Activated CD8-positive, alpha-beta memory T cell treated with anti-CD3 and anti-CD28 coated beads for 36 hours (primary cell): ENCODE measurements at regions not wholly inside any gene's neighbourhood (a gene's known extent, or its start where the extent isn't known, plus 50 kb on each side); places are given as distances from the start of the nearest gene placed in this dataset.
"Not testable (repeated sequence)": the region's sequence is repeated elsewhere in the genome, so short reads cannot be mapped to it uniquely, and the experiment has no call there.

Experiments
- CTCF ChIA-PET: fragments of 350-600 bp; sonication (Branson Sonifier 250); formaldehyde crosslinking; loops from one replicate; lab custom pipeline; 2021; ENCODE audit warnings: antibody characterized with exemption; lab: Charles Lee
- POLR2A ChIA-PET: fragments of 350-600 bp; sonication (Branson Sonifier 250); formaldehyde crosslinking; loops from one replicate; lab custom pipeline; 2021; ENCODE audit warnings: antibody characterized with exemption; lab: Charles Lee

DNA sequence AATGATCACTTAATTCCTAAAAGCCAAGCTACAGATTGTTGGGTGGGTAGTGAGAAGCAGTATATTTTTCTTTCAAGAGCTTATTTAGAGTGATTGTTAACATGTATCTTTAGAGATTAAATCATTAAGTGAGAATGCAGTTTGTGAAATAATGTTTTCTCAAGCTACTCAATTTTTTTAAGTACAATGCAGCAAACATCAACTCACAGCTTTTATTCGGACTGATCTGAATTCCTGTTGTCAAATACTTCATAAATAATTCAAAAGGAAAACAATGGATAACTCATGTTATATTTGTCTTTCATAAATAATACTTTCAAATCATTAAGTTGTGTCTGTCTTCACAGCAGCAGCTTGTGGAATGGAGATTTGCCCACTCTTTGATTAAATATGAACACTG is 271.1 kb upstream of the DEPDC1 start:
- ChIA-PET POLR2A (no interaction called here), CTCF (no interaction called here)

DNA sequence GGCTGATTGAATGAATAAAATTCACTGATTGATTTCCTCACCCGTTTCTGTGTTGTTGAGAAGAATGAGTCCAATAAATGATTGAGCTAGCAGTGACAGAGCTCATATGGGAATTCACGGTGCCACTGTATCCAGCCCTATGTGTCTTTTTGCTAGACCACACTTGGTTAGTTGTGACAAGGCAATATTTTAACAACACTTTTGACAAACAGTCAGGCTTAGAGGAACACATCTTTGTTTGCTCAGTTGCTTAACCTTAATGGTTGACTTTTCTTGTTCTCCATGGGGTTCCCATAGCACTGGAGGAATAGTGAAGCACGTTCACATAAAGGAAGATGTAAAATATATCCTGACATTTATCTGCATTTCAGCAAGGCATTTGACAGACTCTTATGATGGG is 273.9 kb upstream of the DEPDC1 start:
- POLR2A ChIA-PET: no interaction called here
- CTCF ChIA-PET: no interaction called here

DNA sequence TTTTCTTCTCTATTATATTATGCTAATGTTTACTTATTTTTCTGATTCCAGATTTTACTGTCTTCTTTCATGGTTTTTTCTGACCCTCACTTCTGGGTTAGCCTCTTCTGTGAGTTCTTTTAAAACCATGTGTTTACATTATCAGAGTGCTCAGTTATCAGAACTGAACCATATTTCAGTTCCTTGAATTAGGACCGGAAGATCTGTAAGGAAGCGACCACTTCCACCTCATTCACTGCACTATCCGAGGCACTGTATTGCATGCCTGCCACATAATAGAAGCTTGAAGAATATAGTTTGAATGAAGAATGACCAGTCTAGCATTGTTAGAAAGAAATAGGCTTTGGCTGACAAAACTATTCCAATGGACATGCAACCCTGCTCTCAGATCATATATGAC is 281.0 kb upstream of the DEPDC1 start:
- POLR2A ChIA-PET: no interaction called here
- CTCF ChIA-PET: no interaction called here

DNA sequence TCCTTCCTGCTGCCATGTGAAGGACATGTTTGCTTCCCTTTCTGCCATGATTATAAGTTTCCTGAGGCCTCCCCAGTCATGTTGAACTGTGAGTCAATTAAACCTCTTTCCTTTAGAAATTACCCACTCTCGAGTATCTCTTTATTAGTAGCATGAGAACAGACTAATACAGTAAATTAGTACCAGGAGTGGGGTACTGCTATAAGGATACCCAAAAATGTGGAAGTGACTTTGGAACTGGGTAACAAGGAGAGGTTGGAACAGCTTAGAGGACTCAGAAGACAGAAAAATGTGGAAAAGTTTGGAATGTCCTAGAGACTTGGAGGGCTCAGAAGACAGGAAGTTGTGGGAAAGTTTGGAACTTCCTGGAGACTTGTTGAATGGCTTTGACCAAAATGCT is 283.0 kb upstream of the DEPDC1 start:
- CTCF ChIA-PET: not testable (repeated sequence)

DNA sequence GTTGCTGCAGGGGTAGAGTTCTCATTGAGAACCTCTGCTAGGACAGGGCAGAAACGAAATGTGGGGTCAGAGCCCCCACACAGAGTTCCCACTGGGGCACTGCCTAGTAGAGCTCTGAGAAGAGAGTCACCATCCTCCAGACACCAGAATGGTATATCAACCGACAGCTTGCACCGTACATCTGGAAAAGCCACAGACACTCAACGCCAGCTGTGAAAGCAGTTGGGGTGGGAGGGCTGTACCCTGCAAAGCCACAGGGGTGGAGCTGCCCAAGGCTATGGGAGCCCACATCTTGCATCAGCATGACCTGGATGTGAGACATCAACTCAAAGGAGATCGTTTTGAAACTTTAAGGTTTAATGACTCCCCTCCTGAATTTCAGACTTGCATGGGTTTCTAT is 284.0 kb upstream of the DEPDC1 start:
- POLR2A ChIA-PET: no interaction called here
- CTCF ChIA-PET: no interaction called here

More for the DNA sequence above, 283.0 kb upstream of the DEPDC1 start:
- POLR2A ChIA-PET: not testable (repeated sequence)

DNA sequence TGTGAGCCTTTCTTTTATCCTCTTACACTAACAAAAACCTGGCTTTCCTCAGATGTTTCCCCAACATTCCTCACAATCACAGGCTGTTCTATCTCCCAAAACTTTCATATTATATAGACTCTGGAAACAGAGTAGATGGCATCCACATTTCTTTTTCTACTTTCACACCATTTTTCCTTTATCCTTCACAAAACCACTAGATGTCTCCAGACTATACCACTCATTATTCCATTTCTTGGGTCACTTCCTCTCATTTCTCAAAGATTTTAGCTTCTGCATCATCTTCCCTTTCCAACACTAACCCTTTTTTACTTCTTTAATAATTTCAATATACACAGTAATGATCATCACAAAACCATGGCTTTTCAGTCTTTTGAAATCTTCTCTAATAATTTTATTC is 286.0 kb upstream of the DEPDC1 start:
- ChIA-PET POLR2A (no interaction called here), CTCF (no interaction called here)

DNA sequence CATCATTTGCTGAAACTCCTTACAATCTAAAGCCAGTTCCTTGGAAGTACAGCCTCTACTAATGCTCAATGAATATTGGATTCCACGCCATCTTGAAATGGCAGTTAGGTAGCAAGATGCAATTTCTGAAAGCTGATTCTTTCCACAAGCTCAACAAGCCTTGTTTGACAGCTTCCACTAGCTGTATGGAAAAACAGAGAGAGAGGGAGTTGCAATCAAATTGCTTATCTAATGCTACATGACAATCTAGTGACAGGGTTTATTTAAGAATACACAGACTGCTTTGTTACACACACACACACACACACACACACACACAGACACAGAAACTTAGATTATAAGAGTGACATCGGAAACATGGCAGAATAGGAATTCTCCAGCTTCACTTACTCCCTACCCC is 288.4 kb upstream of the DEPDC1 start:
- CTCF ChIA-PET: no interaction called here

DNA sequence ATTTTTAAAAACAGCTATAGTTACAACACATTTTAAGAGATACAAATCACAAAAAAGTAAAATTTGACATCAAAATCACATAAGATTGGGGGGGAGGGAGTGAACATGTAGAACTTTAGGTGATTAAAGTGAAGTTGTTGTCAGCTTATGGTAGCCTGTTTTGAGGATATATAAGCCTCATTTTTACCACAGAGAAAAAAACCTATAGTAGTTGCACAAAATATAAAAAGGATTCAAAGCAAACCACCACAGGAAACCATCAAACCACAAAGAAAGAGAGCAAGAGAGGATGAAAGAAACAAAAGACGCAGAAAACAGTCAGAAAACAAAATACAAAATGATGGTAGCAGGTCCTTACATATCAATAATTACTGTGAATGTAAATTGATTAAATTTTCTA is 291.9 kb upstream of the DEPDC1 start:
- ChIA-PET POLR2A (no interaction called here), CTCF (no interaction called here)

More for the DNA sequence above, 288.4 kb upstream of the DEPDC1 start:
- POLR2A ChIA-PET: no interaction called here

DNA sequence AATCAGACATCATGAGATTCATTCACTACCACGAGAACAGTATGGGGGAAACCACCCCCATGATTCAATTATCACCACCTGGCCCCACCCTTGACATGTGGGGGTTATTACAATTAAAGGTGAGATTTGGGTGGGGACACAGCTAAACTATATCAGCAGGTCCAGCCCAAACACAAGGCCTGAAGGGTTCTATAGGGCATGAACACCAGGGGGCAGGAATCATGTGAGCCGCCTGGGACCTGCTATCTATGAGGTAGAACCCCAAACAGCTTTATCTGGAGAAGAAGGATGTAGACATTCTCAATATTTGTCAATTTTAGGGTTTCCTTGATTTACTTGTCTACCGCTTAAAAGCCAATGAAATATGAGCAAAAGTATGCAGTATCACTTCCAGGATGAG is 294.9 kb upstream of the DEPDC1 start:
- ChIA-PET CTCF (no interaction called here), POLR2A (no interaction called here)

DNA sequence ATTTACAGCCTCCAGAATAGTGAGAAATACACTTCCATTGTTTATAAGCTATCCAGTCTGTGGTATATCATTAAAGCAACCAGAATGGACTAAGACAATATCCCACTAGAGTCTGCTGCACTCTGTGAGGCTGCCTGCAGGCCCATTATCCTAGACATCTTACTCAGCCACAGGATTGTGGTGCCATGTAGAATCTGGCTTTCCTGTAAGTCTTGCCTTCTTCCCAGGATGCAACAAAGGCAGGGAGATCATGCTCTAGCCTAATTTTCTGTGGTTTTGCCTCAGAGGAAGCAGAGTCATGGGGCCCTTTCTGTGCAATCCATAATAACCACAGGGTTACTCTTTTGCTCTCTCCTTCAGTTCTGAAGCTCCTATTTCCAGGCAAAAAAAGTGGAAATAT is 299.1 kb upstream of the DEPDC1 start:
- CTCF ChIA-PET: no interaction called here
- POLR2A ChIA-PET: no interaction called here

DNA sequence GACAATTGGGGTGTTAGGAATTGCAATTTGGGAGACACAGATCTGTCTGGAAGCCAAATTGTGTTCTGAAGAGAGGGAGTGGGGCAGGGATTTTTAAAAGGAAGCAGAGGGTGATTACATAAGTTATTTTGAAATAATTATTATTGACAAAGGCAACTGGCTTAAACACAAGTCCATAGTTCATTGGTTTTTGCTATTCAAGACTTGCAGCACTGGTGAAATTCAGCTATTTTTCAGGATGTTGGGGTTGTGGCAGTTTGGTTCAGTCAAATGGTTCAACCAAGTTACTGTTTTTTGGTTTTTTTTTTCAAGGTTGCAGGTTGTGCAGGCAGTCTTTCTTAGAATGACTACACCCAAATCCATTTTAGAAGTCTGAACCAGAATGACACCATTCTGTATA is 300.0 kb upstream of the DEPDC1 start:
- ChIA-PET CTCF (no interaction called here), POLR2A (no interaction called here)

DNA sequence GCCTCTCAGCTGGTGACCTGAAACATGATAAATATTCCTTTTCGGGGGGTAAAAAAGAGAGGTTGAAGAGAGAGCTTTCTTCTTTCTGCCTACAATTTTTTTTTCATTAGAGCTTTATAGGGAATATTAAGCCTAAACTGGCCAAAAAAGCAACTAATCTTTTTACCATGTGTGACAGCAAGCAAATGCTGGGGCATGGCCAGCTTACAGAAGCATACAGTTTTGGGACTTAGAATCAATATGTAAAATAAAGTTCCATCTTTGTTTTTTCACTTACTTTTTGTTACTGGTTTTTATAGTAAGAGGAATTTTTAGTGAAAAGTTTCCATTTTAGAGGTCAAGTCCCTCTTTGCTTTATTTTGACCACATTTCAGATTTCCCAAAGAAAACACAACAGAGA is 301.2 kb upstream of the DEPDC1 start:
- POLR2A ChIA-PET: no interaction called here
- CTCF ChIA-PET: no interaction called here

DNA sequence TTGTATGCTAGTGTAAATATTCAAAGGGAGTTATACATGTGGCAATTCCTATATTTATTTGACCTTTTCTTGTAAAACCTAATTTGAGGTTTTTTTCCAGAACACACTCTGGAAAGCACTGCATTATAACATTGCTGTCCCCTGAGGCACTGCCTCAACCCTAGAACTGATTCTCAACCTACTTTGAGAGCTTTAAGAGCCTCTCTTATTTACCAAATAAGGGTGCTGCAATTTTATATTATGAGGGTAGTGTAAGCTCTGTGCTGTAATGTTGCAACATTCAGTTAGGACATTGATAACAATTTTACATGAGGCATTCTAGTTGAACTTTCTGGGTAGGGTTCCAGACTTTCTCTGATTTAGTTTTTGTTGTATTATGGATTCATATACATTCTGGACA is 302.2 kb upstream of the DEPDC1 start:
- CTCF ChIA-PET: no interaction called here

DNA sequence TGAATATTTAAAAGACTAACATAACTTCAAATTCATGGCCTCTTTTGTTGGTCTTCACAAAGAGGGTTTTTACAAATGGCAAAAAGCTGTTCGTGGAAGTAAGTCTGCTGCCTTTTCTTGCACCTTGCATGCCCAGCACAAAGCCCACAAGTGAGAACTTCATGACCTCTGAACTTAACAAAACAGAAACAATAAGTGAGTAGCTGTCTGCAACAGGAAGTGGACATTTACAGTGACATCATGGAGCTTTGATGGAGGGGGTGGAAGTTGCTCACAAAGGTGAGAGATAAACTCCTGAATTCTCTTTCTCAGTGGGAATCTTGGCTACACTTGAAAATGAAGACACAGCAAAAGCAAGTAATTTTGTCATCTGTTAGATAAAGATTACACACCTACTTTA is 303.3 kb upstream of the DEPDC1 start:
- ChIA-PET POLR2A (no interaction called here), CTCF (no interaction called here)

More for the DNA sequence above, 302.2 kb upstream of the DEPDC1 start:
- POLR2A ChIA-PET: no interaction called here

DNA sequence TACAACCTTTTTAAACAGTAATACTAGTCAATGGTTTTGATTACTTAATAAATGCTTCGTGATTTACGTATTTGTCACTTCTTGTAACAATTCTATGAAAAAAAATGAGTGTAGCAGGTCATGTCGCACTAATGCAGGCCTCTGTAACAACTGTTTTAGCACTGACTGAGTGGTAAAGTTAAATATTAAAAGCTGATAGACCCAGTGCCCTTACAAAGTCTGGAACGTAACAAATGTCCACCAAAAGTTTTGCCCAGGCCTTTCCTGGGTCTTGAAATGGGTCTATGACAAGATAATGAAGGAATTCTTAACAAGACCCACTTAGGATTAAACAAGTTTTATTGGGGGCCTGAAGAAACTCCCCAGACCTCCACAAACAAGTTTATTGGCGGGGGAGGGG is 304.6 kb upstream of the DEPDC1 start:
- POLR2A ChIA-PET: no interaction called here
- CTCF ChIA-PET: no interaction called here

DNA sequence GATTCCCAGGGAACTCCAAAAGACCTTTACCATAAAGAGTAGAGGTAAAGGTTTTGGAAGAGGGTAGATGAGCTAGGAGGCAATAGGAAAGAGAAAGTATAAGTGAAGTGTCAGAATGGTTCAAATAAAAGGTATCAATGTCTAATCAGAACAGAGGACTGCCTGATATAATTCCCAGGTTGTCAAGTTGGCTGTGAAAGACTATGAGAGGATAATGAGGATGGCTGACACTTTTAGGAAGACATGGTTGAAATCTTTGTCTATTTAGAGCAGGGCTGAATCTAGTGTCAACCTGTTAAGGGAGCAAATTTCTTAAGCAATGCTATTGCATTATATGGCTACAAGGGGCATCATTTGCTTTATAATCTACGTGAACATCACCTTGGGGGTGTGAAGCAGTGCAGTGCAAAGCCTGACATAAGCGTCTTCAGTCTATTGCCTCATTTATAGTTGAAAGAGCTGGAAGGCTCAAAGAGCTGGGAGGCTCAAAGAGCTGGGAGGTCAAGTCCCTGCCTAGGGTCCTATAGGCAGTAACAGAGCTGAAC is 308.3 kb upstream of the DEPDC1 start:
- CTCF ChIA-PET: no interaction called here
- POLR2A ChIA-PET: no interaction called here

DNA sequence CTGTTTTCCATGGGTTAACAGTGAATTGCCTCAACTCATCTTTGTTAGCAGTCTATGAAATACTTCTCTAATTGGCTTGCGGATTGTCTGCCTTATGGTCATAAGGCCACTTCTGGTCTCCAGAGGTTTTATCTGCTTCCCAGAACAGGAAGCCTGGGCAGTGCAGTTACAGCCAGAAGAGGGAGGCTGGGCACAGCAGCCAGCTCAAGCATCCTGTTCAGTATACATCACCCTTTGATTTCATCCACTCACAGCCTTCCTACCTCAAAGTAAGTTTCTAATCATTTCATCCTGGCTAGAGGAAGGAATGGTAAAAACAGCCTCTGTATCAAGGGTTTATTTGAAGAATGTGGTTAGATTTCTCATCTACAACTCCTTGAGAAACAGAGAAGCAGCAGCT is 311.5 kb upstream of the DEPDC1 start:
- CTCF ChIA-PET: no interaction called here

DNA sequence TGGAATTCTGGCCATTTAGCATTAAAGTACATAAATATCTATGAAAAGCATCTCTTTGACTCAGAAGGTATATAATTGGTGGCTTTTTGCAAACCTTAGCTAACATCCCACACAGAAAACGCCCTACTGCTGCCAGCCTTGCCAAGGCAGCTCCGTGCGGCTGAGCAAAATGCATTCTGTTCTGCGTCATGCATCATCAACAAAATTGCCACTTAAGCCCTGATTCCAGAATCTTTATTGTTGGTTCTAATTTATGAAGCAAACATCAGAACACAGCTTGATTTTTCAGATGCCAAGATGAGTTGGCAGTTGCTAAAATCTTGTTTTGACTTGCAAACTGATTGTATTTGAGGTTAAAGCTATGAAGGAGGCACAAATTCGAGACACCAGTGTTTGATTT is 314.9 kb upstream of the DEPDC1 start:
- ChIA-PET POLR2A (no interaction called here), CTCF (no interaction called here)

More for the DNA sequence above, 311.5 kb upstream of the DEPDC1 start:
- POLR2A ChIA-PET: no interaction called here

DNA sequence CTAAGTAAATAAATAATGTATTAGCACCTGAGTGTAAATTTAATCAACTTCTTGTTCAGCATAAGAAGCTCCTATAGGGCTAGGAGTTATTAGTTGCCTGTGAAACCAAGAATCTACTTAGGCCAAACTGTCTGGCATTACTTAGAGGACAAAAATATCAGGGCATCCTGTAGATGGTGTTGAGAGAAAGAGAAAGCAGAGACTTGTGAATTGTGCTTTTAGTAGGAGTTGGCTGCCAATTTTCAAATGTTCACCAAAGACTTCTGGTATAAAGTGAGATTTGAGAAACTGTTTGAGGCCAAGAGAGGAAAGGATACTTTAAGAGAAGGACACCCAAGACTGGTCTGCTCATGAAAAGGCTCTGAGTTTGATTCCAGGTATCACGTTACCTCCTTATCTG is 315.5 kb upstream of the DEPDC1 start:
- POLR2A ChIA-PET: no interaction called here
- CTCF ChIA-PET: no interaction called here

DNA sequence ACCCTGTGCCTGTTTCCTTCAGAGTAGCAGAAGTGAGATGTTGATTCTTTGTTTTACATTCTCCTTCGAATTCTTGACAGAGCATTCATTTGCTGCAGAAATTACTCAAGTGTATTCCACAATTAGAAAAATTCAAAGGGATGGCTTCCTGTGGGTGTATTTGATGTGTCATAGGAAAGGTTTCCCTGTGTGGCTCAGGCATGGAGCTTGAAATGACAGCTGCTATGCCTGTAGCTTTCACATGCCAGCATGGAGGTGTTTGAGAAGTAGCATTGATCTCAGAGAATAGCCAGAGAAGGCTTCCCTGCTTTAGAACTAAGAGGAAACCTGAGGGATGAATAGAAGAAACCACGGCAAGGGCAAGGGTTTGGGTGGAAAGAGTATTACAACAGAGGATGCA is 317.2 kb upstream of the DEPDC1 start:
- POLR2A ChIA-PET: no interaction called here
- CTCF ChIA-PET: no interaction called here

DNA sequence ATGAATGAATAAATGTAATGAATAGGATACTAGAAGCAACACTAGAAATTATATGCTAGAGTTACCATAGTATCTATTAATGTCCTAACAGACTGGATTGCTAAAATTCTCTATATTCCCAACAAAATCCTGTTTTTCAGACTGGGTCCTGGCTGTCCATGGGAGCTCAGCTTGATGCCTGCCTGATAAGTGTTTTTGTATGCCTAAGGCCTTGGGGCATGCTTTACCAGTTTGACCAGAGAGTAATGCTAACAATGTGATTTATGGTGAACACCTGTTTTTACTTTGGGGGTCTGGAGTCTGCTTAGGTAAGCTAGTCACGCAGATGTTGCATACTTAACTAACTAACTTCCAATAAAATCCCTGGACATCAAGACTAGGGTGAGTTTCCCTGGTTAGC is 318.8 kb upstream of the DEPDC1 start:
- ChIA-PET POLR2A (no interaction called here), CTCF (no interaction called here)

DNA sequence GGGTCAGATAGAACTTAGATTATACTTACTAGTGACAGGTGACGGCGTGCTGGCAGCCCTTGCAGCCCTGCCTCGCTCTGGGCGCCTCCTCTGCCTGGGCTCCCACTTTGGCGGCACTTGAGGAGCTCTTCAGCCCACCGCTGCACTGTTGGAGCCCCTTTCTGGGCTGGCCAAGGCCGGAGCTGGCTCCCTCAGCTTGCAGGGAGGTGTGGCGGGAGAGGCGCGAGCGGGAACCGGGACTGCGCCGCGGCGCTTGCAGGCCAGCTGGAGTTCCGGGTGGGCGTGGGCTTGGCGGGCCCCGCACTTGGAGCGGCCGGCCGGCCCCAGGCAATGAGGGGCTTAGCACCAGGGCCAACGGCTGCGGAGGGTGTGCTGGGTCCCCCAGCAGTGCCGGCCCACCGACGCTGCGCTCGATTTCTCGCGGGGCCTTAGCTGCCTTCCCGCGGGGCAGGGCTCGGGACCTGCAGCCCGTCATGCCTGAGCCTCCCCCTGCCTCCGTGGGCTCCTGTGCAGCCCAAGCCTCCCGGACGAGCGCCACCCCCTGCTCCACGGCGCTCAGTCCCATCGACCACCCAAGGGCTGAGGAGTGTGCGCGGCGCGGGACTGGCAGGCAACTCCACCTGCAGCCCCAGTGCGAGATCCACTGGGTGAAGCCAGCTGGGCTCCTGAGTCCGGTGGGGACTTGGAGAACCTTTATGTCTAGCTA is 320.8 kb upstream of the DEPDC1 start:
- POLR2A ChIA-PET, CTCF ChIA-PET: not testable (repeated sequence)
